ENCODE measurements at regions not wholly inside any gene's neighbourhood (a gene's known extent, or its start where the extent isn't known, plus 50 kb on each side); places are given as distances from the start of the nearest gene placed in this dataset.
"Not testable (repeated sequence)": the region's sequence is repeated elsewhere in the genome, so short reads cannot be mapped to it uniquely, and the experiment has no call there.

GRCh38 chr21:15298306-15298705 lies 233.5 kb upstream of the NRIP1 start:
- no peak for TF ChIP-seq CTCF (IDR thresholded peaks at IDR 0.05)
- no peak overlapping the region for H3K27ac Mint-ChIP-seq (ENCODE audit: unreplicated experiment)
- H3K4me3 Mint-ChIP-seq (ENCODE audit: unreplicated experiment), result no peak overlapping the region
- peaks cover 2% of the 10 kb centered on the region for H3K9me3 Mint-ChIP-seq (ENCODE audit: unreplicated experiment)
- no peaks in the 10 kb centered on the region for H3K36me3 Mint-ChIP-seq (ENCODE audit: unreplicated experiment)
- H3K27me3 Mint-ChIP-seq (ENCODE audit: unreplicated experiment), result no peaks in the 10 kb centered on the region
- no peak for DNase-seq (ENCODE audit: extremely low spot score, unreplicated experiment)
- peaks cover 31% of the 10 kb centered on the region for H3K4me1 Mint-ChIP-seq (ENCODE audit: unreplicated experiment)

GRCh38 chr21:15298755-15299154 lies 234.0 kb upstream of the NRIP1 start:
- not testable (repeated sequence) for DNase-seq (ENCODE audit: extremely low spot score, unreplicated experiment); H3K27me3 Mint-ChIP-seq (ENCODE audit: unreplicated experiment); H3K36me3 Mint-ChIP-seq (ENCODE audit: unreplicated experiment); H3K27ac Mint-ChIP-seq (ENCODE audit: unreplicated experiment); H3K9me3 Mint-ChIP-seq (ENCODE audit: unreplicated experiment); H3K4me3 Mint-ChIP-seq (ENCODE audit: unreplicated experiment)
- peaks cover 27% of the 10 kb centered on the region for H3K4me1 Mint-ChIP-seq (ENCODE audit: unreplicated experiment)

- Mint-ChIP-seq H3K4me1 (ENCODE audit: unreplicated experiment) (peaks cover 18% of the 10 kb centered on the region), H3K27ac (ENCODE audit: unreplicated experiment) (no peak overlapping the region), H3K27me3 (ENCODE audit: unreplicated experiment) (no peaks in the 10 kb centered on the region), H3K4me3 (ENCODE audit: unreplicated experiment) (no peak overlapping the region), H3K9me3 (ENCODE audit: unreplicated experiment) (peaks cover 2% of the 10 kb centered on the region), H3K36me3 (ENCODE audit: unreplicated experiment) (no peaks in the 10 kb centered on the region)
- TF ChIP-seq CTCF (IDR thresholded peaks at IDR 0.05), result no peak
- DNase-seq (ENCODE audit: extremely low spot score, unreplicated experiment), result no peak
These were observed 235.3 kb upstream of the NRIP1 start for GRCh38 chr21:15300131-15300530.

- no peaks in the 10 kb centered on the region for H3K27me3 Mint-ChIP-seq (ENCODE audit: unreplicated experiment)
- TF ChIP-seq CTCF (IDR thresholded peaks at IDR 0.05), result no peak
- no peaks in the 10 kb centered on the region for H3K36me3 Mint-ChIP-seq (ENCODE audit: unreplicated experiment)
- no peak overlapping the region for H3K27ac Mint-ChIP-seq (ENCODE audit: unreplicated experiment)
- H3K9me3 Mint-ChIP-seq (ENCODE audit: unreplicated experiment), result peaks cover 2% of the 10 kb centered on the region
- H3K4me3 Mint-ChIP-seq (ENCODE audit: unreplicated experiment), result no peak overlapping the region
- DNase-seq (ENCODE audit: extremely low spot score, unreplicated experiment), result no peak
- H3K4me1 Mint-ChIP-seq (ENCODE audit: unreplicated experiment), result peaks cover 15% of the 10 kb centered on the region
These were observed 236.2 kb upstream of the NRIP1 start for GRCh38 chr21:15301014-15301413.

GRCh38 chr21:15301736-15302135 lies 236.9 kb upstream of the NRIP1 start:
- Mint-ChIP-seq H3K27me3 (ENCODE audit: unreplicated experiment) (no peaks in the 10 kb centered on the region), H3K9me3 (ENCODE audit: unreplicated experiment) (peaks cover 2% of the 10 kb centered on the region), H3K27ac (ENCODE audit: unreplicated experiment) (no peak overlapping the region), H3K36me3 (ENCODE audit: unreplicated experiment) (no peaks in the 10 kb centered on the region), H3K4me1 (ENCODE audit: unreplicated experiment) (peaks cover 15% of the 10 kb centered on the region), H3K4me3 (ENCODE audit: unreplicated experiment) (no peak overlapping the region)
- no peak for DNase-seq (ENCODE audit: extremely low spot score, unreplicated experiment)
- no peak for TF ChIP-seq CTCF (IDR thresholded peaks at IDR 0.05)

GRCh38 chr21:15306271-15306670 lies 241.5 kb upstream of the NRIP1 start:
- Mint-ChIP-seq H3K9me3 (ENCODE audit: unreplicated experiment) (peaks cover 2% of the 10 kb centered on the region), H3K27ac (ENCODE audit: unreplicated experiment) (no peak overlapping the region)
- TF ChIP-seq CTCF (IDR thresholded peaks at IDR 0.05), result no peak

More at GRCh38 chr21:15306271-15306670, 241.5 kb upstream of the NRIP1 start:
- Mint-ChIP-seq H3K27me3 (ENCODE audit: unreplicated experiment) (no peaks in the 10 kb centered on the region), H3K4me3 (ENCODE audit: unreplicated experiment) (no peak overlapping the region), H3K4me1 (ENCODE audit: unreplicated experiment) (peaks cover 5% of the 10 kb centered on the region), H3K36me3 (ENCODE audit: unreplicated experiment) (no peaks in the 10 kb centered on the region)
- no peak for DNase-seq (ENCODE audit: extremely low spot score, unreplicated experiment)
